Tibial artery (tissue), 4 donors: ENCODE measurements at regions not wholly inside any gene's neighbourhood (a gene's known extent, or its start where the extent isn't known, plus 50 kb on each side); places are given as distances from the start of the nearest gene placed in this dataset.

ENCODE experiments used
- DNase-seq, 2 donors: peaks; one replicate each; pipeline ENCODE4 v3.0.0-alpha.2; 2019
- H3K27ac ChIP-seq, 2 donors: fragments of 200-600 bp; sonication (generic) in 1 of 2; 1 replicate in 1 of 2; 2 replicates in 1 of 2; pipeline ENCODE4 v1.5.1; 2018 to 2019; ENCODE audit warnings: mild to moderate bottlenecking in 1 of 2
- H3K27me3 ChIP-seq, 2 donors: fragments of 200-600 bp; sonication (generic) in 1 of 2; one replicate each; pipeline versions ENCODE4 v1.5.1 to v1.6.0; 2016 to 2019
- H3K36me3 ChIP-seq, 3 donors: fragments of 200-600 bp; sonication (generic) in 2 of 3; one replicate each; pipeline ENCODE4 v1.5.1; 2016 to 2019; ENCODE audit warnings: mild to moderate bottlenecking in 2 of 3
- H3K4me1 ChIP-seq, 4 donors: fragments of 200-600 bp; sonication (generic) in 2 of 4; 1 replicate in 3 of 4; 2 replicates in 1 of 4; pipeline ENCODE4 v1.5.1; 2016 to 2019
- H3K4me3 ChIP-seq, 2 donors: fragments of 200-600 bp; sonication (generic) in 1 of 2; 1 replicate in 1 of 2; 2 replicates in 1 of 2; pipeline ENCODE4 v1.5.1; 2018 to 2019; ENCODE audit warnings: mild to moderate bottlenecking in 2 of 2
- H3K9me3 ChIP-seq, 3 donors: fragments of 200-600 bp; sonication (generic) in 1 of 3; one replicate each; pipeline ENCODE4 v1.5.1; 2016 to 2019
- intact Hi-C: fragments of 100-400 bp; cut with DNase I; formaldehyde crosslinking; loops from one replicate; pipeline ENCODE4 v1.15.0; 2023; ENCODE audit warnings: low total_unique reads
- TF ChIP-seq, protein P1 (sequence below), 2 experiments: fragments of 200-600 bp in 1 of 2; fragments of 450-650 bp in 1 of 2; IDR thresholded peaks; one replicate each; pipeline ENCODE4 v1.5.1; 2017 to 2019; ENCODE audit warnings: antibody characterized with exemption in 2 of 2, mild to moderate bottlenecking in 1 of 2, moderate library complexity in 1 of 2

DNA sequence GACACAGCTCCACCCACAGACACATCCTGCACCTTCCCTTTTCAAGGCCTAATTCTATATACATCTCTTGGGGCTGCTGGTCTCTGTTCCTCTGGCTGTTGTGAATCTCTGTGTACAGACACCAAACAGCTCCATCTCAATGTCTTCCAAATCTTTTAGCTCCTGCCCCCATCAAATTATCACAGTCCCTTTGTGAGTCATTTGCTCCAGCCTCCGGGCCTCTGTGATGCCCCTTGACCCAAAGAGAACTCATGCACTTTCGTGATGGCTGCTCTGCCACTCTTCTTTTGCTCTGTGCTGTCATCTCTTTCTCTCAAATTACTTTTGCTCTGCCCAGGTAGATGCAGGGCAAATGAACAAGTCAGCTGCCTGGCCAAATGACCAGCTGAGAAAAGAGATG lies 369.0 kb upstream of the CDIN1 start:
- no peaks in the 10 kb centered on the region for H3K36me3 ChIP-seq
- intact Hi-C loops, result no loop called here
- H3K9me3 ChIP-seq, result no peaks in the 10 kb centered on the region
- no peaks in the 10 kb centered on the region for H3K4me1 ChIP-seq
- no peak overlapping the region for H3K4me3 ChIP-seq
- DNase-seq, result no peak
- TF ChIP-seq, protein P1, sequence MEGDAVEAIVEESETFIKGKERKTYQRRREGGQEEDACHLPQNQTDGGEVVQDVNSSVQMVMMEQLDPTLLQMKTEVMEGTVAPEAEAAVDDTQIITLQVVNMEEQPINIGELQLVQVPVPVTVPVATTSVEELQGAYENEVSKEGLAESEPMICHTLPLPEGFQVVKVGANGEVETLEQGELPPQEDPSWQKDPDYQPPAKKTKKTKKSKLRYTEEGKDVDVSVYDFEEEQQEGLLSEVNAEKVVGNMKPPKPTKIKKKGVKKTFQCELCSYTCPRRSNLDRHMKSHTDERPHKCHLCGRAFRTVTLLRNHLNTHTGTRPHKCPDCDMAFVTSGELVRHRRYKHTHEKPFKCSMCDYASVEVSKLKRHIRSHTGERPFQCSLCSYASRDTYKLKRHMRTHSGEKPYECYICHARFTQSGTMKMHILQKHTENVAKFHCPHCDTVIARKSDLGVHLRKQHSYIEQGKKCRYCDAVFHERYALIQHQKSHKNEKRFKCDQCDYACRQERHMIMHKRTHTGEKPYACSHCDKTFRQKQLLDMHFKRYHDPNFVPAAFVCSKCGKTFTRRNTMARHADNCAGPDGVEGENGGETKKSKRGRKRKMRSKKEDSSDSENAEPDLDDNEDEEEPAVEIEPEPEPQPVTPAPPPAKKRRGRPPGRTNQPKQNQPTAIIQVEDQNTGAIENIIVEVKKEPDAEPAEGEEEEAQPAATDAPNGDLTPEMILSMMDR (IDR thresholded peaks at IDR 0.05), result no peak
- H3K27ac ChIP-seq, result no peak overlapping the region
- H3K27me3 ChIP-seq, result no peaks in the 10 kb centered on the region

DNA sequence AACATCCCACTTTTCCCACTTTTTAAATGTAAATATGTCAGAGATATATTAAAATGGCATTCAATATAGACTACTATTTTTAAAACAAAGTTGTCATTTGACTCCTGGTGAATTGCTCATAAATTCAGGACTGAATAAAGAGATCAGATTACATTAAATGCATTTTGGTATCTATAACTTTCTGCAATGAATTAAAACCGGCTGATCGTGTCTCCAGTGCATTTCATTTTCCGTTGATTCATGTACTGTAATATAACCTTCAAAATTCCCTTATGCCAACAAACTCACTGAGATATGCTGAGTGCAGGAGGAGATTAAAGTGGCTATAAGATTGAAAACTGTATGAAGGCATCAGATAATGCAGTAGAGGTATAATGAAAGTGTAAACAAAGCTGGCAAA lies 361.1 kb upstream of the CDIN1 start:
- DNase-seq, result no peak
- TF ChIP-seq, protein P1 (IDR thresholded peaks at IDR 0.05), result no peak
- Histone ChIP-seq H3K27me3 (no peaks in the 10 kb centered on the region), H3K36me3 (no peaks in the 10 kb centered on the region), H3K4me3 (no peak overlapping the region), H3K9me3 (no peaks in the 10 kb centered on the region), H3K4me1 (no peaks in the 10 kb centered on the region), H3K27ac (no peak overlapping the region)
- intact Hi-C loops, result no loop called here

DNA sequence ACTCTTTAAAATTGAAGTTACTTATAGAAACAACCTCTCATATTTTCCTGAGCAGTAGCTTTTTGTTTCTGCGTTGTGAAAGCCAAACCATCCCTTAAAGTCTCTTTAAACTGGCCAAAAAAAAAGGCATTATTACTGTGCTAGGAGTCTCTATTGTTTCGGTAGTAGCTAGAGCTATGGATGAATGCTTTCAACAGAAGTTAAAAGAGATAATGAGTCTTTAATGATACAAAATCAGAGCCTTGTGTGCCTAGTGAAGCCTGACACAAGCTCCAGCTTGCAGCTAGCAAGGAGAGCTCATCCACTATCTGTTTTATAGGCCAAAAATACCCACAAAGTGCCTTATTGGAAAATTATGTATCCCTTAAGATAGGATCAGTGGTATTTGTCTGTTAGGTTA lies 360.4 kb upstream of the CDIN1 start:
- no peaks in the 10 kb centered on the region for H3K4me1 ChIP-seq
- H3K27me3 ChIP-seq, result no peaks in the 10 kb centered on the region
- H3K27ac ChIP-seq, result no peak overlapping the region
- no peaks in the 10 kb centered on the region for H3K36me3 ChIP-seq
- no peaks in the 10 kb centered on the region for H3K9me3 ChIP-seq
- DNase-seq, result no peak
- TF ChIP-seq, protein P1 (IDR thresholded peaks at IDR 0.05), result no peak
- H3K4me3 ChIP-seq, result no peak overlapping the region
- intact Hi-C loops, result no loop called here

DNA sequence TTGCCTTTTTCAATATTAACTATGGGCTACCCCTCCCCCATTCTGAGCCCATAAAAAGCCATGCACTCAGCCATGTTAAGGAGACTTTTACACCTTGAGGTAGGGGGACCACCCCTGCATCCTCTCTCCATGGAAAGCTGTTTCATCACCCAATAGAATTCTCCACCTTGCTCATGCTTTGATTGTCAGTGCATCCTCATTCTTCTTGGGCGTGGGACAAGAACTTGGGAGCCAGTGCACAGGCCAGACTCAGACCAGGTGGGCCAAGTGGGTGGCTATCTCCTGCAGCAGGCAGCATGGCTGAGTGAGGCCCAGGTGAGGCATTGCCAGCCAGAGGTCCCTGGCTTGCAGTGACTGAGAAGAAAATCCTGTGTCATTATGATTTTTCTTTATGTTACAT lies 357.4 kb upstream of the CDIN1 start:
- Histone ChIP-seq H3K27ac (no peak overlapping the region), H3K4me1 (no peaks in the 10 kb centered on the region), H3K36me3 (no peaks in the 10 kb centered on the region), H3K9me3 (no peaks in the 10 kb centered on the region), H3K27me3 (no peaks in the 10 kb centered on the region), H3K4me3 (no peak overlapping the region)
- DNase-seq, result no peak
- intact Hi-C loops, result no loop called here
- TF ChIP-seq, protein P1 (IDR thresholded peaks at IDR 0.05), result no peak

DNA sequence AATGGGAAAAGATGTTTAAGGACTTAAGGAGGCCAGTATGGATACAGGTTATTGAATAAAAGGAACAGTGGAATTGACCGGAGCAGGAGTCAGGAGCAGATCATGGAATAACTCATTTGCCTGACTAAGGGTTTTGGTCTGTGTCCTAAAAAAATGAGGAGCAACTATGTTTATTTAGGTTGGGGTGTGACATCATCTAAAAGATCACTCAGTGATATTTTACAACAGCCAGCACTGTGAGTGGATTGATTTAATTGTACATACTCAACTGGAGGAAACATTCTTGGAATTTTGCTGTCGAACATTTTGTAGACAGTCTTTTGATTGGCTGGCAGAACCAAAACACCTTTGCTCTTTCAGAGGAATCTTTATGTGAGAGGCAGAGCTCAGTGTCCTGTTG lies 348.6 kb upstream of the CDIN1 start:
- DNase-seq, result no peak
- H3K27me3 ChIP-seq, result no peaks in the 10 kb centered on the region
- no peak overlapping the region for H3K27ac ChIP-seq
- intact Hi-C loops, result no loop called here
- TF ChIP-seq, protein P1 (IDR thresholded peaks at IDR 0.05), result no peak
- H3K4me1 ChIP-seq, result no peaks in the 10 kb centered on the region
- H3K36me3 ChIP-seq, result no peaks in the 10 kb centered on the region
- H3K4me3 ChIP-seq, result no peak overlapping the region
- peaks cover 0 to 3% (median 0%) of the 10 kb centered on the region in 3 donors for H3K9me3 ChIP-seq

DNA sequence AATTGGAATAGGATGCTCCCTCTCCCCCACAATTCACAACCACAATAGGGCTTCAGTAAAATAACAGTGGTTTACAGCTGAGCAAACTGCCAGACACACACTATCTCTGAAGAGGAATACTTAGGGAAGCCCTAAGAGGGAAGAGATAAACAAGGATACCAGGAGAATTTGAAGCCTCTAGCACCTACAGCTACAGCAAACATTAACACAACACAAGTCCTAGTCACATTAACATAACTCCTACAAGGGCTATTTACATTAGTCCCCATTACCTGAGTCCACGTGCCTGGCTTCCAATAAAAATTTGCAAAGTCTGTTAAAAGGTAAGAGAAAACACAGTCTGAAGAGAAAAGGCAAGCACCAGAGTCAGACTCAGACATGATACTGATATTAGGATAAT lies 346.9 kb upstream of the CDIN1 start:
- TF ChIP-seq, protein P1 (IDR thresholded peaks at IDR 0.05), result no peak
- H3K36me3 ChIP-seq, result no peaks in the 10 kb centered on the region
- H3K27me3 ChIP-seq, result no peaks in the 10 kb centered on the region
- DNase-seq, result no peak
- intact Hi-C loops, result no loop called here
- no peak overlapping the region for H3K27ac ChIP-seq
- H3K4me1 ChIP-seq, result no peaks in the 10 kb centered on the region
- H3K4me3 ChIP-seq, result no peak overlapping the region
- peaks cover 0 to 3% (median 0%) of the 10 kb centered on the region in 3 donors for H3K9me3 ChIP-seq
